Esophagus (tissue), 2 donors: ENCODE measurements at regions not wholly inside any gene's neighbourhood (a gene's known extent, or its start where the extent isn't known, plus 50 kb on each side); places are given as distances from the start of the nearest gene placed in this dataset.

Source experiments
- H3K27ac ChIP-seq, 2 donors: one replicate each; pipeline ENCODE4 v1.5.1; 2013; ENCODE audit warnings: low read depth in 2 of 2, mild to moderate bottlenecking in 2 of 2, inconsistent platforms in 1 of 2, low read length in 1 of 2, moderate library complexity in 1 of 2
- H3K27me3 ChIP-seq, 2 donors: one replicate each; pipeline ENCODE4 v1.6.1; 2013; ENCODE audit warnings: low read length in 2 of 2, control low read depth in 1 of 2, mild to moderate bottlenecking in 1 of 2; ENCODE audit not compliant: insufficient read depth in 2 of 2, control insufficient read depth in 1 of 2
- H3K36me3 ChIP-seq, 2 donors: one replicate each; pipeline ENCODE4 v1.6.1; 2013; ENCODE audit warnings: low read length in 1 of 2; ENCODE audit not compliant: control insufficient read depth in 2 of 2, insufficient read depth in 2 of 2
- H3K4me1 ChIP-seq, 2 donors: one replicate each; pipeline ENCODE4 v1.6.1; 2013; ENCODE audit warnings: low read length in 1 of 2; ENCODE audit not compliant: control insufficient read depth in 2 of 2, insufficient read depth in 2 of 2
- H3K4me3 ChIP-seq, 2 donors: one replicate each; pipeline ENCODE4 v1.5.1; 2013; ENCODE audit warnings: low read length in 2 of 2, mild to moderate bottlenecking in 2 of 2, low read depth in 1 of 2, moderate library complexity in 1 of 2
- H3K9me3 ChIP-seq, 2 donors: one replicate each; pipeline ENCODE4 v1.6.1; 2013; ENCODE audit warnings: mild to moderate bottlenecking in 2 of 2, low read depth in 1 of 2, low read length in 1 of 2, moderate library complexity in 1 of 2; ENCODE audit not compliant: control insufficient read depth in 2 of 2, insufficient read depth in 1 of 2
- WGBS, 2 donors: extraction: QIAGEN DNeasy Blood & Tissue Kit; methylation state at CpG; one replicate each; pipeline ENCODE4 v1.1.7; 2013; 5-methylcytosine and 5-hydroxymethylcytosine counted together
- donor health status: healthy with polysubstance abuse.
- donor health status: Bipolar disorder and iron deficiency.

- Histone ChIP-seq H3K27ac (no peak overlapping the region), H3K27me3 (peaks cover 0 to 3% of the 10 kb centered on the region in 2 donors), H3K9me3 (no peaks in the 10 kb centered on the region), H3K4me3 (no peak overlapping the region), H3K4me1 (no peaks in the 10 kb centered on the region), H3K36me3 (no peaks in the 10 kb centered on the region)
- WGBS, 2 donors = 33 to 34% methylated on average over 14 of the region's 14 CpGs
Measured at GRCh38 chr17:72205357-72205756, 84.5 kb downstream of the SOX9 start.

DNA sequence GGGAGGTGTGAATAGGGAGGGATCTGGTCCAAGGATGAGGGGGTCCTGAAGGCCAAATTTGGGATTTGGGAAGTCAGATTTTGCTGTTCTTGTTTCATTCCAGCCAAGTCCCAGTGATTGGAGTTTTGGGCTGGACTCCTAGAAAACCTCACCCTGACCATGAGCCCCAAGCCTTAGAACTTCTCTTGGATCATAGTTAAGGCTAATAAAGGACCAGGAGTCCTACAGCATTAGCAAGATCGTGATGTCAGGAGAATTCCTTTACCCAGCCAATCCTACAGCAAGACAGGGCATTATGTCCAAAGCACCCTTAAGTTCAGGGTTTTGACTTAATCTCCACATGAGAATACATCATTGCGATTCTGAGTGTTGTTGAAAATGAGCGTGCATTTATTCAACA, 85.0 kb downstream of the SOX9 start:
- H3K4me1 ChIP-seq = no peaks in the 10 kb centered on the region
- no peak overlapping the region for H3K27ac ChIP-seq
- peaks cover 0 to 3% of the 10 kb centered on the region in 2 donors for H3K27me3 ChIP-seq
- no peaks in the 10 kb centered on the region for H3K9me3 ChIP-seq
- no peaks in the 10 kb centered on the region for H3K36me3 ChIP-seq
- no peak overlapping the region for H3K4me3 ChIP-seq
- WGBS, 2 donors = 72 to 82% methylated on average over 3 of the region's 3 CpGs

- Histone ChIP-seq H3K9me3 (no peaks in the 10 kb centered on the region), H3K36me3 (no peaks in the 10 kb centered on the region), H3K27ac (no peak overlapping the region), H3K4me1 (no peaks in the 10 kb centered on the region), H3K27me3 (peaks cover 0 to 3% of the 10 kb centered on the region in 2 donors), H3K4me3 (no peak overlapping the region)
- WGBS, 2 donors = 61 to 65% methylated on average over 4 of the region's 4 CpGs
Measured at GRCh38 chr17:72206376-72206775, 85.6 kb downstream of the SOX9 start.

DNA sequence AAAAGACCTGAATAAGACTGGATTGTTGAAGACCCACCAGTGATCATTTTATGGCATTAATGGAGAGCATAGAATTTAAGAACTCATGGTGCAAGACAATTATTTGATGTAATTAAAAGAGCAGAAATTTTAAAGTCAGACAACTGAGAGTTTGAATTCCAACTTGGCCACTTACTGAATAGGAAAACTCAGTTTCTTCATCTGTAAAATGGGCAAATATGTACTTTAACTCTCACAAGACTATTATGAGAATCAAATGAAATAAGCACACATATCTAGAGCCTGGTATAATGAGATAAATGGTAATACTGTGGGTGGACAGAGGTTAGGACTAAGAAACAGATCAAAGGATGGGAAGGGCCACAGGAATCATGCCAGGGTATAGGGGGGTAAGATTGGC, 88.0 kb downstream of the SOX9 start:
- Histone ChIP-seq H3K4me1 (no peaks in the 10 kb centered on the region), H3K9me3 (no peaks in the 10 kb centered on the region), H3K27me3 (no peaks in the 10 kb centered on the region), H3K36me3 (no peaks in the 10 kb centered on the region), H3K27ac (no peak overlapping the region), H3K4me3 (no peak overlapping the region)

- Histone ChIP-seq H3K27ac (no peak overlapping the region), H3K9me3 (no peaks in the 10 kb centered on the region), H3K36me3 (no peaks in the 10 kb centered on the region), H3K4me1 (no peaks in the 10 kb centered on the region), H3K27me3 (no peaks in the 10 kb centered on the region), H3K4me3 (no peak overlapping the region)
- WGBS, 2 donors = 71 to 73% methylated on average over 5 of the region's 5 CpGs
Measured at GRCh38 chr17:72212041-72212440, 91.2 kb downstream of the SOX9 start.

DNA sequence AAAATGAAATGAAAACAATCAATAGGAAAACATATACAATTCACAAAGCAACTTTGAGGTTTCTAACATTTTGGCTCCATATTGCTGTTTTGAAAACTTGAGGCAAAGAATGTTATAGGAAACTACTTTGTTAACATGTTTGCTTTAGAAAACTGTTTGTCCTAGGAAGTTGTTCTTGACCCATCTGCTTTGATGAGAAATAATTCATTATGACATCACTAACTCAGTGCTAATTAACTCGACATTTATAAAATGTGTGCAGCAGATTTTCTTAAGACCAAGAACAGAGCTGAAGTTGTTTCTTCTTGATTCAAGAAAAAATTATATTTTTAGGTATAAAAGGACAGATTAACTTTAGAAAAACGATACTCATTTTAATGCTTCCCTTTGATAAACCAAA, 94.7 kb downstream of the SOX9 start:
- Histone ChIP-seq H3K4me1 (peaks cover 2 to 6% of the 10 kb centered on the region in 2 donors), H3K27ac (no peak overlapping the region), H3K4me3 (no peak overlapping the region), H3K36me3 (no peaks in the 10 kb centered on the region), H3K27me3 (peaks cover 0 to 4% of the 10 kb centered on the region in 2 donors), H3K9me3 (peaks cover 0 to 3% of the 10 kb centered on the region in 2 donors)
- 63 to 68% methylated on average over 2 of the region's 2 CpGs for WGBS, 2 donors

- H3K27ac ChIP-seq = no peak overlapping the region
- H3K9me3 ChIP-seq = peaks cover 0 to 3% of the 10 kb centered on the region in 2 donors
- peaks cover 2 to 6% of the 10 kb centered on the region in 2 donors for H3K4me1 ChIP-seq
- no peak overlapping the region for H3K4me3 ChIP-seq
- no peaks in the 10 kb centered on the region for H3K36me3 ChIP-seq
- H3K27me3 ChIP-seq = peaks cover 0 to 4% of the 10 kb centered on the region in 2 donors
- WGBS, 2 donors = 91 to 93% methylated on average over 7 of the region's 7 CpGs
Measured at GRCh38 chr17:72215928-72216327, 95.1 kb downstream of the SOX9 start.

DNA sequence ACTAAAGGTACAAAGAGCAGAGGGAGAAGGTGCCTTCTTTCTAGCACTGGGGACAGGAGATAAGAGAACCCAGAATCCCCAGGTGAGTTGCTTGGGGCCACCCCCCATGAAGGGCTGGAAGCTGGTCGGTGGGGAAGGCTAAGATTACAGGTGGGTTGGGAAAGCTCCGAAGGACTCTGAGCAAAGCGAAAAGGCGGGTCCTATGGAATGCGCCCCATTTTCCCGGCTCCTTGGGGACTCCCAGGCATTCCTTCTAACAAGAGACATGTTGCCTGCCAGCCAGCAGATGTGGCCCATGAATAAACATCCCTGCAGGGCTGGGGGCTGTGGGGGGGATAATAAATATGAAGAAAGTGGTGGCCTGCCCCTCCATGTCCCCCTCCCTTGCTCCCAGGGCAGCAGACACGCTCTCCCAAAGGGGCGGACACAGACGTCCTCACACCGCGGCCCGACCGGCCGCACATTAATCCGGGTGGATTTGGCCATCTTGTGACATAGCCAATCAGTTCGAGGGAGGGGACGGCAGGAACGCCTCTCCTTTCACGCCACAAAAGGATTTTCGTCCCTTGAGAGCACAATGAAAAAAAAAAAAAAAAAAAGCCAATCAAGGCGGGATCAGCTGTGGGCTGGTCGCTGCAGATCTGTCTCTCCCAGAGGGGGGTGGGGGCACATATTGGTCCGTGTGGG, 98.5 kb downstream of the SOX9 start:
- H3K27me3 ChIP-seq = peaks cover 0 to 4% of the 10 kb centered on the region in 2 donors
- H3K27ac ChIP-seq = no peak overlapping the region
- peaks cover 2 to 6% of the 10 kb centered on the region in 2 donors for H3K4me1 ChIP-seq
- no peaks in the 10 kb centered on the region for H3K36me3 ChIP-seq
- H3K9me3 ChIP-seq = peaks cover 0 to 3% of the 10 kb centered on the region in 2 donors
- no peak overlapping the region for H3K4me3 ChIP-seq
- WGBS, 2 donors = 7% methylated on average over 23 of the region's 23 CpGs

DNA sequence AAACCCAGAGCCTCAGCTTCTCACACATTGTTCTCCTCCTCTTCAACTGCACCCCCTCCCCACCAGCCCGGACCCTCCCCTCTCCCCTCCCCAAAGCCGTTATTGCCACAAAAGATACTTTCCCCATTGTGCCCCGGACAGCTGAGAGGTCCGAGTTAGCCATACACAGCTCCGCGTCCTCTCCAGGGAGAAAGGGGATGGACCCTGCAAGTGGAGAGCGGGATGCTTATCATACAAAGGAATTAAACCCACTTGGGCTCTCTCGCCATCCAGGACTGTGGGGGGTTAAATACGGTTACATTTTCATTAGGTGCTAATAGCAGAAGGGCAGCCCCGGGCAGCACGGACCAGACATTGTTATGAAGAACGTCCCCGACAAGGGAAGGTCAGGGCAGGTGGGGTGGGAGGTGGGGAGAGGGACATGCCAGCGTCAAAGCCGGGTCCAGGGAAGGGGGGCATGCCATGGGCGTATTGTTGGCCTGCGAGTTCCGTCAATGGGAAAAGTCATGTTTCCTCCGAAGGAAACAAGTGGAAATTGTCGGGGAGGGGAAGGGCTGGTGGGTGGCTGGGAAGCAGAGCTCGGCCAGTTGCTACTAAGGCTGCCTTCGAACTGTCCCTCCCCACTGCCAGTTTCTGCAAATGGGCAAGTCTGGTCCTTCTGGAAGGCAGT, 99.1 kb downstream of the SOX9 start:
- no peak overlapping the region for H3K4me3 ChIP-seq
- H3K27ac ChIP-seq = no peak overlapping the region
- peaks cover 0 to 4% of the 10 kb centered on the region in 2 donors for H3K27me3 ChIP-seq
- H3K4me1 ChIP-seq = peaks cover 2 to 6% of the 10 kb centered on the region in 2 donors
- 10% methylated on average over 22 of the region's 22 CpGs for WGBS, 2 donors
- H3K36me3 ChIP-seq = no peaks in the 10 kb centered on the region
- peaks cover 0 to 3% of the 10 kb centered on the region in 2 donors for H3K9me3 ChIP-seq
